ENCODE measurements at regions not wholly inside any gene's neighbourhood (a gene's known extent, or its start where the extent isn't known, plus 50 kb on each side); places are given as distances from the start of the nearest gene placed in this dataset.

GRCh38 chr5:4947893-4948536 lies 192.1 kb upstream of the ADAMTS16 start:
- no peak overlapping the region for H3K27ac ChIP-seq
- peaks cover 6% of the 10 kb centered on the region for H3K27me3 ChIP-seq
- no peaks in the 10 kb centered on the region for H3K9me3 ChIP-seq
- no peak for ATAC-seq
- 56 to 71% methylated on average over 5 to 7 of the region's 9 CpGs for WGBS, 2 donors (ENCODE audit: low coverage in 1 of 2)
- no peak overlapping the region for H3K4me3 ChIP-seq
- H3K4me1 ChIP-seq = no peaks in the 10 kb centered on the region
- no peaks in the 10 kb centered on the region for H3K36me3 ChIP-seq
- TF ChIP-seq CTCF (IDR thresholded peaks at IDR 0.05) (no peak), POLR2AphosphoS5 (IDR thresholded peaks at IDR 0.05) (no peak), EP300 (IDR thresholded peaks at IDR 0.05) (no peak), POLR2A (IDR thresholded peaks at IDR 0.05) (no peak)

GRCh38 chr5:4949108-4949507 lies 191.0 kb upstream of the ADAMTS16 start:
- ATAC-seq = no peak
- Histone ChIP-seq H3K4me1 (no peaks in the 10 kb centered on the region), H3K9me3 (no peaks in the 10 kb centered on the region), H3K27me3 (no peaks in the 10 kb centered on the region), H3K4me3 (no peak overlapping the region), H3K36me3 (no peaks in the 10 kb centered on the region), H3K27ac (no peak overlapping the region)
- 53 to 64% methylated on average over 6 of the region's 6 CpGs for WGBS, 2 donors (ENCODE audit: low coverage in 1 of 2)
- TF ChIP-seq POLR2AphosphoS5 (IDR thresholded peaks at IDR 0.05) = no peak
- TF ChIP-seq POLR2A (IDR thresholded peaks at IDR 0.05) = no peak
- no peak for TF ChIP-seq CTCF (IDR thresholded peaks at IDR 0.05)
- no peak for TF ChIP-seq EP300 (IDR thresholded peaks at IDR 0.05)

- WGBS, 2 donors (ENCODE audit: low coverage in 1 of 2) = 72 to 82% methylated on average over 4 of the region's 4 CpGs
- H3K9me3 ChIP-seq = no peaks in the 10 kb centered on the region
- no peak overlapping the region for H3K27ac ChIP-seq
- no peaks in the 10 kb centered on the region for H3K27me3 ChIP-seq
- no peak overlapping the region for H3K4me3 ChIP-seq
- H3K4me1 ChIP-seq = no peaks in the 10 kb centered on the region
- TF ChIP-seq POLR2AphosphoS5 (IDR thresholded peaks at IDR 0.05) = no peak
- no peak for TF ChIP-seq EP300 (IDR thresholded peaks at IDR 0.05)
- no peak for TF ChIP-seq CTCF (IDR thresholded peaks at IDR 0.05)
- TF ChIP-seq POLR2A (IDR thresholded peaks at IDR 0.05) = no peak
- ATAC-seq = no peak
- no peaks in the 10 kb centered on the region for H3K36me3 ChIP-seq
Observed at GRCh38 chr5:4953576-4953975, 186.6 kb upstream of the ADAMTS16 start.

GRCh38 chr5:4954048-4954447 lies 186.1 kb upstream of the ADAMTS16 start:
- no peak for ATAC-seq

More at GRCh38 chr5:4954048-4954447, 186.1 kb upstream of the ADAMTS16 start:
- H3K9me3 ChIP-seq = no peaks in the 10 kb centered on the region
- no peaks in the 10 kb centered on the region for H3K27me3 ChIP-seq
- 84 to 85% methylated on average over 4 of the region's 4 CpGs for WGBS, 2 donors (ENCODE audit: low coverage in 1 of 2)
- H3K4me3 ChIP-seq = no peak overlapping the region
- H3K27ac ChIP-seq = no peak overlapping the region
- H3K36me3 ChIP-seq = no peaks in the 10 kb centered on the region
- no peak for TF ChIP-seq POLR2AphosphoS5 (IDR thresholded peaks at IDR 0.05)
- TF ChIP-seq CTCF (IDR thresholded peaks at IDR 0.05) = no peak
- no peak for TF ChIP-seq EP300 (IDR thresholded peaks at IDR 0.05)
- no peak for TF ChIP-seq POLR2A (IDR thresholded peaks at IDR 0.05)
- no peaks in the 10 kb centered on the region for H3K4me1 ChIP-seq
